Neural cell (in vitro differentiated cells): ENCODE measurements at regions not wholly inside any gene's neighbourhood (a gene's known extent, or its start where the extent isn't known, plus 50 kb on each side); places are given as distances from the start of the nearest gene placed in this dataset.

Source experiments
- H2AFZ ChIP-seq: fragments of 200-600, 300-800 bp; sonication (generic), shearing (Covaris generic); 2 replicates; pipeline ENCODE4 v1.6.0; 2014; ENCODE audit warnings: low read depth, mild to moderate bottlenecking, antibody characterized with exemption, low read length, moderate library complexity
- H3F3A ChIP-seq: fragments of 200-600 bp; shearing (Covaris generic); 2 replicates; pipeline ENCODE4 v1.6.1; 2016; ENCODE audit warnings: mild to moderate bottlenecking, moderate library complexity, mixed read lengths, antibody characterized with exemption, low read length; ENCODE audit not compliant: insufficient read depth, poor library complexity, severe bottlenecking
- H3K27ac ChIP-seq: fragments of 200-600, 300-800 bp; sonication (generic), shearing (Covaris generic); 2 replicates; pipeline ENCODE4 v1.5.1; 2014; ENCODE audit warnings: mild to moderate bottlenecking, low read length, moderate library complexity
- H3K27me3 ChIP-seq: fragments of 300-800, 200-600 bp; sonication (generic), shearing (Covaris generic); 2 replicates; pipeline ENCODE4 v1.6.0; 2014; ENCODE audit warnings: mild to moderate bottlenecking, low read depth, low read length, moderate library complexity; ENCODE audit not compliant: insufficient read depth
- H3K36me3 ChIP-seq: fragments of 300-800, 200-600 bp; sonication (generic), shearing (Covaris generic); 2 replicates; pipeline ENCODE4 v1.5.1; 2014; ENCODE audit warnings: mild to moderate bottlenecking, antibody characterized with exemption, low read length, moderate library complexity; ENCODE audit not compliant: insufficient read depth
- H3K4me2 ChIP-seq: fragments of 300-800, 200-600 bp; sonication (generic), shearing (Covaris generic); 2 replicates; pipeline ENCODE4 v1.6.0; 2014; ENCODE audit warnings: mild to moderate bottlenecking, low read length
- H3K4me3 ChIP-seq: fragments of 300-800, 200-600 bp; sonication (generic), shearing (Covaris generic); 2 replicates; pipeline ENCODE4 v1.5.1; 2014; ENCODE audit warnings: mild to moderate bottlenecking, low read length, moderate library complexity
- H3K79me2 ChIP-seq: fragments of 200-600 bp; shearing (Covaris generic); replicated peaks from 2 replicates; pipeline ENCODE4 v1.6.0; 2014; ENCODE audit warnings: mild to moderate bottlenecking, low read length, moderate library complexity; ENCODE audit not compliant: insufficient read depth
- H3K9ac ChIP-seq: fragments of 300-800, 200-600 bp; sonication (generic), shearing (Covaris generic); 2 replicates; pipeline ENCODE4 v1.6.1; 2016; ENCODE audit warnings: mild to moderate bottlenecking, low read length, mixed read lengths
- H3K9me2 ChIP-seq: fragments of 200-600 bp; shearing (Covaris generic); 2 replicates; pipeline ENCODE4 v1.6.1; 2016; ENCODE audit warnings: mild to moderate bottlenecking, low read length, mixed read lengths; ENCODE audit not compliant: insufficient read depth
- H3K9me3 ChIP-seq: fragments of 200-600, 300-800 bp; sonication (generic), shearing (Covaris generic); 2 replicates; pipeline ENCODE4 v1.6.1; 2016; ENCODE audit warnings: mild to moderate bottlenecking, mixed run types, low read length, moderate library complexity, mixed read lengths
- H4K20me1 ChIP-seq: fragments of 200-600 bp; shearing (Covaris generic); 2 replicates; pipeline ENCODE4 v1.6.1; 2016; ENCODE audit warnings: mild to moderate bottlenecking, mixed run types; ENCODE audit not compliant: insufficient read depth
- EP300 ChIP-seq: fragments of 450-650 bp; conservative IDR thresholded peaks from 2 replicates; pipeline ENCODE4 v1.6.1; 2014; ENCODE audit warnings: antibody characterized with exemption, mild to moderate bottlenecking, moderate library complexity; ENCODE audit not compliant: poor library complexity, severe bottlenecking
- EZH2 ChIP-seq: fragments of 200-600, 300-800 bp; shearing (Covaris generic), sonication (generic); IDR thresholded peaks from 2 replicates; pipeline ENCODE4 v1.6.1; 2014; ENCODE audit warnings: antibody characterized with exemption, low read length, borderline replicate concordance, mild to moderate bottlenecking; ENCODE audit not compliant: insufficient read depth, poor library complexity, severe bottlenecking
- MXI1 ChIP-seq: fragments of 450-650 bp; conservative IDR thresholded peaks from 2 replicates; pipeline ENCODE4 v1.6.1; 2014; ENCODE audit warnings: antibody characterized with exemption, mild to moderate bottlenecking; ENCODE audit not compliant: poor library complexity, severe bottlenecking
- POLR2AphosphoS5 ChIP-seq: IDR thresholded peaks from 2 replicates; pipeline ENCODE4 v1.6.1; 2012
- RAD21 ChIP-seq: fragments of 450-650 bp; conservative IDR thresholded peaks from 2 replicates; pipeline ENCODE4 v1.6.1; 2014; ENCODE audit warnings: antibody characterized with exemption, mild to moderate bottlenecking, moderate library complexity
- SMC3 ChIP-seq: fragments of 450-650 bp; conservative IDR thresholded peaks from 2 replicates; pipeline ENCODE4 v1.6.1; 2014; ENCODE audit warnings: antibody characterized with exemption, mild to moderate bottlenecking, moderate library complexity; ENCODE audit not compliant: poor library complexity
- TAF1 ChIP-seq: IDR thresholded peaks from 2 replicates; pipeline ENCODE4 v1.6.1; 2012; ENCODE audit warnings: low read depth
- TF ChIP-seq, protein P1 (sequence below): fragments of 450-650 bp; IDR thresholded peaks from 2 replicates; pipeline ENCODE4 v1.5.1; 2014; ENCODE audit warnings: antibody characterized with exemption, mild to moderate bottlenecking, moderate library complexity; ENCODE audit not compliant: poor library complexity, severe bottlenecking
- TF ChIP-seq, protein P2 (sequence below): IDR thresholded peaks from 2 replicates; pipeline ENCODE4 v1.6.1; 2012; ENCODE audit warnings: borderline replicate concordance

DNA sequence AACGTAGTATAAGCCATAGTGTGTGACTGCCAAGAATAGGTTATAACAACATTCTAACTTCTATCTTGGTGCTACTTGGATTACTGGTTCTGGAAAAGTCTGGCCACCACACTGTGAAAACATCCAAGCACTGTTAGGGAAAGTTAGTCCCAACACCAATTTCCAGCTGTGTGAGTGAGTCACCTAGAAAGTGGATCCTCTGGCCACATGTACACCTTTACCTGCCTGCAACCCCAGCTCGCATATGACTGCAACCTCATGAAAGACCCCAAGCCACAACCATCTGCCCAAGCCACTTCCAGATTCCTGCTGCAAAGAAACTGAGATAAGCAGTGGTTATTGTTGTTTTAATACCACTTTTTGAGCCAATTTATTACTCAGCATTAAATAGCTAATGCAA lies 404.5 kb downstream of the KCTD12 start:
- Histone ChIP-seq H3K4me3 (no peak overlapping the region), H3K79me2 (no peaks in the 10 kb centered on the region), H3K27me3 (no peaks in the 10 kb centered on the region), H3F3A (no peaks in the 10 kb centered on the region), H3K9me2 (no peaks in the 10 kb centered on the region), H3K36me3 (no peaks in the 10 kb centered on the region), H3K4me2 (no peak overlapping the region), H3K27ac (no peak overlapping the region), H2AFZ (no peak overlapping the region), H3K9ac (no peak overlapping the region), H4K20me1 (no peaks in the 10 kb centered on the region), H3K9me3 (no peaks in the 10 kb centered on the region)
- no peak for TF ChIP-seq POLR2AphosphoS5

DNA sequence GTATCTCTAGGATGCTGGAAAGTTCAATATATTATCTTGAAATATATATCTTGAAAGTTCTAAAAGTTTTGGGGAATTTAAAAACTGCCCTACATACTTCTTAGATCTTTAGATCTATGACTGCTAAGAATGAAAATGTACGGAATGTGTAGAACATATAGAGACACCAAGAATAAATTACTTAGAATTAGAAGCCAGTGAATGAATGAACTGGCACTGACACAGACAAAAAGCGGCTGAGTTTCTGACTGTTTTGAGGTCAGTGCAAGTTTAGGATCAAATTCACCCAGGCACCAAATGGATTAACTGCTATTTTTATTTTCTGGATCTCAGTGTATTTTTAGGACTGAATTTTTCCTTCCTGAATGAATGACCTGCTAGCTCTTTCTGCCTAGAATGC lies 411.2 kb downstream of the KCTD12 start:
- Histone ChIP-seq H3K27me3 (no peaks in the 10 kb centered on the region), H3K79me2 (no peaks in the 10 kb centered on the region), H3K4me2 (no peak overlapping the region), H3K36me3 (no peaks in the 10 kb centered on the region), H3K9me2 (no peaks in the 10 kb centered on the region), H4K20me1 (no peaks in the 10 kb centered on the region), H3K4me3 (no peak overlapping the region), H3K27ac (no peak overlapping the region), H3K9me3 (no peaks in the 10 kb centered on the region), H3K9ac (no peak overlapping the region), H2AFZ (no peak overlapping the region), H3F3A (no peaks in the 10 kb centered on the region)
- TF ChIP-seq TAF1 (no peak), EZH2 (no peak), POLR2AphosphoS5 (no peak), SMC3 (no peak), EP300 (no peak), MXI1 (no peak), RAD21 (no peak)
- TF ChIP-seq, protein P1, sequence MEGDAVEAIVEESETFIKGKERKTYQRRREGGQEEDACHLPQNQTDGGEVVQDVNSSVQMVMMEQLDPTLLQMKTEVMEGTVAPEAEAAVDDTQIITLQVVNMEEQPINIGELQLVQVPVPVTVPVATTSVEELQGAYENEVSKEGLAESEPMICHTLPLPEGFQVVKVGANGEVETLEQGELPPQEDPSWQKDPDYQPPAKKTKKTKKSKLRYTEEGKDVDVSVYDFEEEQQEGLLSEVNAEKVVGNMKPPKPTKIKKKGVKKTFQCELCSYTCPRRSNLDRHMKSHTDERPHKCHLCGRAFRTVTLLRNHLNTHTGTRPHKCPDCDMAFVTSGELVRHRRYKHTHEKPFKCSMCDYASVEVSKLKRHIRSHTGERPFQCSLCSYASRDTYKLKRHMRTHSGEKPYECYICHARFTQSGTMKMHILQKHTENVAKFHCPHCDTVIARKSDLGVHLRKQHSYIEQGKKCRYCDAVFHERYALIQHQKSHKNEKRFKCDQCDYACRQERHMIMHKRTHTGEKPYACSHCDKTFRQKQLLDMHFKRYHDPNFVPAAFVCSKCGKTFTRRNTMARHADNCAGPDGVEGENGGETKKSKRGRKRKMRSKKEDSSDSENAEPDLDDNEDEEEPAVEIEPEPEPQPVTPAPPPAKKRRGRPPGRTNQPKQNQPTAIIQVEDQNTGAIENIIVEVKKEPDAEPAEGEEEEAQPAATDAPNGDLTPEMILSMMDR: no peak
- TF ChIP-seq, protein P2, sequence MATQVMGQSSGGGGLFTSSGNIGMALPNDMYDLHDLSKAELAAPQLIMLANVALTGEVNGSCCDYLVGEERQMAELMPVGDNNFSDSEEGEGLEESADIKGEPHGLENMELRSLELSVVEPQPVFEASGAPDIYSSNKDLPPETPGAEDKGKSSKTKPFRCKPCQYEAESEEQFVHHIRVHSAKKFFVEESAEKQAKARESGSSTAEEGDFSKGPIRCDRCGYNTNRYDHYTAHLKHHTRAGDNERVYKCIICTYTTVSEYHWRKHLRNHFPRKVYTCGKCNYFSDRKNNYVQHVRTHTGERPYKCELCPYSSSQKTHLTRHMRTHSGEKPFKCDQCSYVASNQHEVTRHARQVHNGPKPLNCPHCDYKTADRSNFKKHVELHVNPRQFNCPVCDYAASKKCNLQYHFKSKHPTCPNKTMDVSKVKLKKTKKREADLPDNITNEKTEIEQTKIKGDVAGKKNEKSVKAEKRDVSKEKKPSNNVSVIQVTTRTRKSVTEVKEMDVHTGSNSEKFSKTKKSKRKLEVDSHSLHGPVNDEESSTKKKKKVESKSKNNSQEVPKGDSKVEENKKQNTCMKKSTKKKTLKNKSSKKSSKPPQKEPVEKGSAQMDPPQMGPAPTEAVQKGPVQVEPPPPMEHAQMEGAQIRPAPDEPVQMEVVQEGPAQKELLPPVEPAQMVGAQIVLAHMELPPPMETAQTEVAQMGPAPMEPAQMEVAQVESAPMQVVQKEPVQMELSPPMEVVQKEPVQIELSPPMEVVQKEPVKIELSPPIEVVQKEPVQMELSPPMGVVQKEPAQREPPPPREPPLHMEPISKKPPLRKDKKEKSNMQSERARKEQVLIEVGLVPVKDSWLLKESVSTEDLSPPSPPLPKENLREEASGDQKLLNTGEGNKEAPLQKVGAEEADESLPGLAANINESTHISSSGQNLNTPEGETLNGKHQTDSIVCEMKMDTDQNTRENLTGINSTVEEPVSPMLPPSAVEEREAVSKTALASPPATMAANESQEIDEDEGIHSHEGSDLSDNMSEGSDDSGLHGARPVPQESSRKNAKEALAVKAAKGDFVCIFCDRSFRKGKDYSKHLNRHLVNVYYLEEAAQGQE: no peak

DNA sequence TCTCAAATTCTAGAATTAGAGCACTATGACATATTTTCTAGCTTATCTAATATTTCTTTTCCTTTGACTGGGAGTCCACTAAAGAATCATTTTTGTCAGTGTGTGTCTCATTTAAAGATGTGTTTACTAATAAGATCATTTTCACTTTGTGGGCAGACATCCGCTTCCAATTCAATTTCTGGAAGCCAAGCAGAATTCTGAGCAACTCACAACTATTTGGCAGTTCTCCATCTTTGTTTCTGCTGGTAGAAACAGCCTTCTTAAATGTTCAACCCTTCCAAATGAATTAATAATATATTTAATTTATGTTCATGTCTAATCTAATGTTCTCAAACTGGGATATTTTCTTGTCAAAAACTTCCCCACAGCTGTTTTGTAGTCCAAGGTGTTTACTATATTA lies 411.8 kb downstream of the KCTD12 start:
- Histone ChIP-seq H3K79me2 (no peaks in the 10 kb centered on the region), H3K9me2 (no peaks in the 10 kb centered on the region), H3K36me3 (no peaks in the 10 kb centered on the region), H3K9me3 (no peaks in the 10 kb centered on the region), H3K4me2 (no peak overlapping the region), H3K27me3 (no peaks in the 10 kb centered on the region), H3K27ac (no peak overlapping the region), H4K20me1 (no peaks in the 10 kb centered on the region), H3K4me3 (no peak overlapping the region), H3F3A (no peaks in the 10 kb centered on the region), H3K9ac (no peak overlapping the region), H2AFZ (no peak overlapping the region)
- TF ChIP-seq, protein P1: no peak
- no peak for TF ChIP-seq MXI1
- no peak for TF ChIP-seq RAD21
- no peak for TF ChIP-seq POLR2AphosphoS5
- TF ChIP-seq SMC3: no peak
- no peak for TF ChIP-seq EP300
- no peak for TF ChIP-seq EZH2
- TF ChIP-seq TAF1: no peak
- TF ChIP-seq, protein P2: no peak
